ENCODE measurements at regions not wholly inside any gene's neighbourhood (a gene's known extent, or its start where the extent isn't known, plus 50 kb on each side); places are given as distances from the start of the nearest gene placed in this dataset.

GRCh38 chr5:74232276-74232675 is 408.3 kb downstream of the ENC1 start:
- Histone ChIP-seq H3K79me2 (replicated peaks; ENCODE audit: insufficient read depth) (no peaks in the 10 kb centered on the region), H3K27me3 (ENCODE audit: insufficient read depth) (no peaks in the 10 kb centered on the region), H3K9me2 (ENCODE audit: insufficient read depth) (peaks cover 21% of the 10 kb centered on the region; the same call in 1 of the 2 replicates), H3F3A (replicated peaks; ENCODE audit: low read depth) (no peaks in the 10 kb centered on the region), H2AFZ (no peak overlapping the region), H3K36me3 (ENCODE audit: insufficient read depth) (no peaks in the 10 kb centered on the region), H3K27ac (ENCODE audit: low read depth) (no peak overlapping the region), H3K4me3 (no peak overlapping the region), H3K4me1 (ENCODE audit: insufficient read depth) (no peaks in the 10 kb centered on the region), H3K4me2 (no peak overlapping the region), H4K20me1 (replicated peaks; ENCODE audit: insufficient read depth) (no peaks in the 10 kb centered on the region)
- H3K36me3 Mint-ChIP-seq (ENCODE audit: low read depth) = no peaks in the 10 kb centered on the region
- H3K9me3 Mint-ChIP-seq = no peaks in the 10 kb centered on the region; the same call in 2 of the 3 replicates
- no peak for ATAC-seq
- no peak for DNase-seq (ENCODE audit: low spot score)
- no peaks in the 10 kb centered on the region for H3K4me1 Mint-ChIP-seq
- TF ChIP-seq, protein P1, sequence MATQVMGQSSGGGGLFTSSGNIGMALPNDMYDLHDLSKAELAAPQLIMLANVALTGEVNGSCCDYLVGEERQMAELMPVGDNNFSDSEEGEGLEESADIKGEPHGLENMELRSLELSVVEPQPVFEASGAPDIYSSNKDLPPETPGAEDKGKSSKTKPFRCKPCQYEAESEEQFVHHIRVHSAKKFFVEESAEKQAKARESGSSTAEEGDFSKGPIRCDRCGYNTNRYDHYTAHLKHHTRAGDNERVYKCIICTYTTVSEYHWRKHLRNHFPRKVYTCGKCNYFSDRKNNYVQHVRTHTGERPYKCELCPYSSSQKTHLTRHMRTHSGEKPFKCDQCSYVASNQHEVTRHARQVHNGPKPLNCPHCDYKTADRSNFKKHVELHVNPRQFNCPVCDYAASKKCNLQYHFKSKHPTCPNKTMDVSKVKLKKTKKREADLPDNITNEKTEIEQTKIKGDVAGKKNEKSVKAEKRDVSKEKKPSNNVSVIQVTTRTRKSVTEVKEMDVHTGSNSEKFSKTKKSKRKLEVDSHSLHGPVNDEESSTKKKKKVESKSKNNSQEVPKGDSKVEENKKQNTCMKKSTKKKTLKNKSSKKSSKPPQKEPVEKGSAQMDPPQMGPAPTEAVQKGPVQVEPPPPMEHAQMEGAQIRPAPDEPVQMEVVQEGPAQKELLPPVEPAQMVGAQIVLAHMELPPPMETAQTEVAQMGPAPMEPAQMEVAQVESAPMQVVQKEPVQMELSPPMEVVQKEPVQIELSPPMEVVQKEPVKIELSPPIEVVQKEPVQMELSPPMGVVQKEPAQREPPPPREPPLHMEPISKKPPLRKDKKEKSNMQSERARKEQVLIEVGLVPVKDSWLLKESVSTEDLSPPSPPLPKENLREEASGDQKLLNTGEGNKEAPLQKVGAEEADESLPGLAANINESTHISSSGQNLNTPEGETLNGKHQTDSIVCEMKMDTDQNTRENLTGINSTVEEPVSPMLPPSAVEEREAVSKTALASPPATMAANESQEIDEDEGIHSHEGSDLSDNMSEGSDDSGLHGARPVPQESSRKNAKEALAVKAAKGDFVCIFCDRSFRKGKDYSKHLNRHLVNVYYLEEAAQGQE (IDR thresholded peaks at IDR 0.05; ENCODE audit: unreplicated experiment) = no peak
- no peak for TF ChIP-seq ZNF114 (CRISPR knock-in tag; IDR thresholded peaks at IDR 0.05)
- TF ChIP-seq JUNB (IDR thresholded peaks at IDR 0.05; ENCODE audit: unreplicated experiment) = no peak
- no peak for TF ChIP-seq CTCF (conservative IDR thresholded peaks at IDR 0.05; ENCODE audit: low read depth in 2 of 2)
- no peak for TF ChIP-seq STAT1 (IDR thresholded peaks at IDR 0.05; ENCODE audit: unreplicated experiment)
- TF ChIP-seq ZNF331 (CRISPR knock-in tag; IDR thresholded peaks at IDR 0.05; ENCODE audit: low read depth) = no peak
- no peak for TF ChIP-seq ETS1 (IDR thresholded peaks at IDR 0.05)
- TF ChIP-seq CREB1 (CRISPR knock-in tag; IDR thresholded peaks at IDR 0.05; ENCODE audit: low read depth) = no peak
- no peak for TF ChIP-seq ZNF462 (CRISPR knock-in tag; IDR thresholded peaks at IDR 0.05)
- TF ChIP-seq EZH2phosphoT487 (IDR thresholded peaks at IDR 0.05; ENCODE audit: unreplicated experiment) = no peak
- no peak overlapping the region for H3K4me3 Mint-ChIP-seq
- H3K27me3 Mint-ChIP-seq (ENCODE audit: insufficient read depth, low read depth, poor library complexity) = no peaks in the 10 kb centered on the region
- no peak overlapping the region for H3K27ac Mint-ChIP-seq

All from GM23338 (cell line).